Common myeloid progenitor, CD34-positive (primary cell): ENCODE measurements at regions not wholly inside any gene's neighbourhood (a gene's known extent, or its start where the extent isn't known, plus 50 kb on each side); places are given as distances from the start of the nearest gene placed in this dataset.

Experiments
- CTCF ChIA-PET: fragments of 350-600 bp; sonication (Branson Sonifier 250); formaldehyde crosslinking; loops from one replicate; lab custom pipeline; 2021; ENCODE audit warnings: antibody characterized with exemption; lab: Charles Lee
- POLR2A ChIA-PET: fragments of 350-600 bp; sonication (Branson Sonifier 250); formaldehyde crosslinking; loops from one replicate; lab custom pipeline; 2021; ENCODE audit warnings: antibody characterized with exemption; lab: Charles Lee
- DNase-seq, 3 donors: peaks; one replicate each; pipeline versions ENCODE4 v3.0.0 to v3.0.0-alpha.2; 2013
- H3K27ac ChIP-seq, 2 experiments: 1 replicate in 1 of 2; 2 replicates in 1 of 2; pipeline ENCODE4 v1.7.0; 2013; ENCODE audit warnings: inconsistent platforms in 2 of 2, low read length in 2 of 2, mild to moderate bottlenecking in 2 of 2, low read depth in 1 of 2, moderate library complexity in 1 of 2; ENCODE audit not compliant: severe bottlenecking in 2 of 2, insufficient read depth in 1 of 2, poor library complexity in 1 of 2
- H3K27me3 ChIP-seq, 5 experiments: replicated peaks in 2 of 5; 1 replicate in 3 of 5; 2 replicates in 2 of 5; pipeline versions ENCODE4 v1.6.1 to v1.7.0; 2013; ENCODE audit warnings: low read length in 4 of 5, mild to moderate bottlenecking in 2 of 5, moderate library complexity in 2 of 5, inconsistent platforms in 1 of 5; ENCODE audit not compliant: insufficient read depth in 5 of 5, control insufficient read depth in 4 of 5
- H3K36me3 ChIP-seq, 4 experiments: 1 replicate in 2 of 4; 2 replicates in 2 of 4; pipeline versions ENCODE4 v1.6.1 to v1.7.0; 2013; ENCODE audit warnings: low read length in 3 of 4, control low read depth in 1 of 4, mild to moderate bottlenecking in 1 of 4; ENCODE audit not compliant: control insufficient read depth in 4 of 4, insufficient read depth in 4 of 4
- H3K4me1 ChIP-seq, 4 experiments: 1 replicate in 3 of 4; 2 replicates in 1 of 4; pipeline versions ENCODE4 v1.6.1 to v1.7.1; 2013; ENCODE audit warnings: low read length in 3 of 4, mild to moderate bottlenecking in 3 of 4, control low read depth in 1 of 4, inconsistent platforms in 1 of 4, moderate library complexity in 1 of 4; ENCODE audit not compliant: control insufficient read depth in 4 of 4, insufficient read depth in 4 of 4; ENCODE audit errors: control extremely low read depth in 1 of 4
- H3K4me3 ChIP-seq, 7 experiments: 1 replicate in 4 of 7; 2 replicates in 3 of 7; pipeline versions ENCODE4 v1.5.1 to v1.7.0; 2013; ENCODE audit warnings: mild to moderate bottlenecking in 7 of 7, low read length in 6 of 7, moderate library complexity in 6 of 7, inconsistent platforms in 2 of 7, low read depth in 2 of 7, control low read depth in 1 of 7; ENCODE audit not compliant: insufficient read depth in 4 of 7, control insufficient read depth in 1 of 7; ENCODE audit errors: extremely low read depth in 1 of 7
- H3K9me3 ChIP-seq, 5 experiments: 1 replicate in 4 of 5; 2 replicates in 1 of 5; pipeline versions ENCODE4 v1.6.1 to v1.7.1; 2013; ENCODE audit warnings: low read length in 4 of 5, mild to moderate bottlenecking in 2 of 5, inconsistent platforms in 1 of 5, low read depth in 1 of 5, moderate library complexity in 1 of 5; ENCODE audit not compliant: control insufficient read depth in 4 of 5, insufficient read depth in 2 of 5; ENCODE audit errors: control extremely low read depth in 1 of 5
- WGBS: methylation state at CpG from one replicate; pipeline ENCODE4 v1.1.5; 2013; ENCODE audit not compliant: insufficient coverage; 5-methylcytosine and 5-hydroxymethylcytosine counted together

DNA sequence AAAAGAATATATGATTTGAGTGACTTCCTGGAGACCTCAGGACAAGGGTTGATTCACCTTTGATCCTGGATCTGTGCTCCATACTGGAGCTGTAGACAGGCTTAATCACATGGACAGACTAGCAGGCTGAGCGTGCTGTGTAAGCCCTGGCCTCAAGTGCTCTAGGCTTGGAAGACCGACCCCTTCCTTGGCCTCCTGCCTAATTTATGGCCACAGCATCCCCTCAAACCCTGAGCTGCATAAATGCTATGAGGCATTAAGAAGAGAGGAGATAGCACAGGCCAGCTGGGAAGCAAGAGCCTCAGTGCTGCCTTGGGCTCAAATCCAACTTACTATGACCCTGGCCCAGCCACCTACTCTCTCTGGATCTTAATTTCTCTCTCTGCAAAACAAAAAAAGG, 385.1 kb downstream of the BUD13 start:
- ChIA-PET CTCF (no interaction called here), POLR2A (no interaction called here)
- H3K36me3 ChIP-seq, result no peaks in the 10 kb centered on the region
- no peak overlapping the region for H3K27ac ChIP-seq
- DNase-seq, result no peak
- peaks cover 0 to 4% (median 2%) of the 10 kb centered on the region in 5 experiments for H3K27me3 ChIP-seq
- no peak overlapping the region for H3K4me3 ChIP-seq
- H3K9me3 ChIP-seq, result no peaks in the 10 kb centered on the region
- no peaks in the 10 kb centered on the region for H3K4me1 ChIP-seq
- WGBS, result 100% methylated on average over 1 of the region's 2 CpGs

DNA sequence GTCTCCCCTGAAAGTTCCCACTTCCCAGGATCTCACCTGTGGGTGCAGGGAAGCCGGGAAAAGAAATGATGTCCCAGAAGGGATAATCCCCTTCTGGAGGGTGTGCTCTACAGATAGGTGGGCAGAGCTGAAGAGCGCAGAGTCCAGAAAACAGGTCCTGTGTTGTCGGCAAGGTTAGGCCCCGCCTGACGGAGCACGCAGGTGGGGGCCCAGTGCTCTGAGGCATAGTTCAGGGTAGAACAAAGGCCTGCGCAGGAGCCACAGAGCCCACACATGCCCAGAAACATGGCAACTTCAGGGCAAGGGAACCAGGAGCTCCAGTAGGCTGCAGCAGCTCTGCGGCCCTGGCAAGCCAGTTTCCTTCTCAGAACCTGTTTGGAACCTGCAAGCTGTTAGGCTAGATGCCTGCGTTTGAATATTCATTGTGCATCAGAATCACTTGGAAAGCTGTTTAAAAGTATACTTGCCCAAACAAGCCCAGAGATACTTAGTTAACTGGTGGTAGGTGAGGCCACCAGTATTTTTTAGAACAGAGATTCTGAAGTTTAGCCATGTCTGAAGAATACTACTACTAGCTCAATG, 386.6 kb downstream of the BUD13 start:
- WGBS, result 96% methylated on average over 9 of the region's 9 CpGs
- Histone ChIP-seq H3K4me3 (no peak overlapping the region), H3K36me3 (no peaks in the 10 kb centered on the region), H3K4me1 (no peaks in the 10 kb centered on the region), H3K9me3 (no peaks in the 10 kb centered on the region), H3K27me3 (peaks cover 0 to 2% (median 0%) of the 10 kb centered on the region in 5 experiments), H3K27ac (no peak overlapping the region)
- ChIA-PET POLR2A (interaction anchor here (0.7 kb wide), 1 partner anchor 586 kb away, joined by 3 read pairs; no protein-coding TSS in a partner anchor), CTCF (no interaction called here)
- DNase-seq, result no peak

DNA sequence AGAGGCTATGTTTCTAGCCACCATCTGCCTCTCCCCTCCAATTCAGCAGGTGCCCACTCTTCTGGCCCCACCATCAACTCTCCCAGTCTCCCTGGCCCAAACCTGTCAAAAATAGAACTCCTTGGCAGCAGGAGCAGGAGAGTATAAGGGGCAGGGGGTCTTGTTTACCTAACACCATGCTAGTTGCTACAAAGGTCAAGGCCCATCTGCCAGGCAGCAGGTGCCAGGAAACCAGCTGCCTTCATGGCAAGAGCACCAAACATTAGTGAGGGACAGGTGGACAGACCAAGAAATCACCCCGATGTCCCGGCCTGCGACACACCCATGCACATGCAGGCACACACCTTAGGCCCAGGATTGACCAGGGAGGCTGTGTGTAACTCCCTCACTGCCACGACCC, 387.9 kb downstream of the BUD13 start:
- CTCF ChIA-PET, result interaction anchor here (1.3 kb wide), 1 partner anchor 13 kb away, joined by 5 read pairs; no protein-coding TSS in a partner anchor
- Histone ChIP-seq H3K9me3 (no peaks in the 10 kb centered on the region), H3K4me1 (no peaks in the 10 kb centered on the region), H3K36me3 (no peaks in the 10 kb centered on the region), H3K27ac (no peak overlapping the region), H3K4me3 (no peak overlapping the region), H3K27me3 (peaks cover 0 to 2% (median 0%) of the 10 kb centered on the region in 5 experiments)
- DNase-seq, result no peak
- 93% methylated on average over 3 of the region's 4 CpGs for WGBS
- POLR2A ChIA-PET, result no interaction called here

DNA sequence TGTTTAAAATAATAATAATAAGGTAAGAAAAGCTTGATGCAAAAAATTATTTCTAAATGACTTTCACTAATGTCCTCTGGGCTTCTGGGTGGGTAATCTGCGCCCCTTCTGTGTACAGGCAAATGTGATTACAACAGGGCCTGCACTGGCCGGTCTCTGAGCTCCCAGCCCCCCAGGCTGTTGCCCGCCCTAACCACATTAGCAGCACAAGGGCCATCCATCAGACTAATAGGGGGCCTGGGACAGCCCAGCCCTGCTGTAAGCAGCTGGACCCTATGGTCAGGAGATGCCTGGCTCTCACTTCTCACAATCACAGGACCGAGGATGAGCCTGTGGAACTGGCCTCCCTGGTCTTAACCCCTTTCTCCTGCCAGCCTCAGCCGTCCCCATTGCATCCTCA, 388.4 kb downstream of the BUD13 start:
- Histone ChIP-seq H3K4me1 (no peaks in the 10 kb centered on the region), H3K9me3 (no peaks in the 10 kb centered on the region), H3K27me3 (peaks cover 0 to 2% (median 0%) of the 10 kb centered on the region in 5 experiments), H3K27ac (no peak overlapping the region), H3K4me3 (no peak overlapping the region), H3K36me3 (no peaks in the 10 kb centered on the region)
- CTCF ChIA-PET, result interaction anchor here (1.3 kb wide), 1 partner anchor 12 kb away, joined by 5 read pairs; no protein-coding TSS in a partner anchor
- DNase-seq, result no peak
- WGBS, result 81% methylated on average over 3 of the region's 5 CpGs
- POLR2A ChIA-PET, result no interaction called here

GRCh38 chr11:116379185-116379828, 393.5 kb downstream of the BUD13 start:
- Histone ChIP-seq H3K4me1 (no peaks in the 10 kb centered on the region), H3K36me3 (no peaks in the 10 kb centered on the region), H3K9me3 (no peaks in the 10 kb centered on the region), H3K27ac (no peak overlapping the region), H3K27me3 (peaks cover 0 to 2% (median 0%) of the 10 kb centered on the region in 5 experiments), H3K4me3 (no peak overlapping the region)
- WGBS, result 57% methylated on average over 5 of the region's 7 CpGs
- ChIA-PET POLR2A (no interaction called here), CTCF (no interaction called here)
- peak; percentile 8 to 50 (median 44) for DNase-seq

DNA sequence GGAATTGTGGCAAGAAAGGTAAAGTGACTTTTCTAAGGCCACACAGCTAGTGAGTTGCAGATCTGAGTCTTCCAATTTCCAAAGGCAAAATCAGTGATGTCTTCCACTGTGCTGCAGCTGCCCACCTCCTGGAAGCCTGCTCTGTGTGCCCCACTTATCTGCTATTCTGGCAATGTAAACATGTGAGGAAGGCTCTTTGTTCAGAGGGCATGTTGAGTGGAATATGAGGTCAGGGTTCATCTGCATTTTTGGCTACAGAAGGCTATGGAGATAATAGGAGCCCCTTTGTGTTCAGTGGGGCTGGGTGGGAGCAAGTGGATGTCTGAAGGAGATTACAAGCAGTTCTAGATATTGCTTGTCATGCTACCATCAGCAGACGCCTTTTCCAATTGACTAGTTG, 396.2 kb downstream of the BUD13 start:
- Histone ChIP-seq H3K4me1 (no peaks in the 10 kb centered on the region), H3K27ac (no peak overlapping the region), H3K4me3 (no peak overlapping the region), H3K36me3 (no peaks in the 10 kb centered on the region), H3K27me3 (peaks cover 0 to 5% (median 1%) of the 10 kb centered on the region in 5 experiments), H3K9me3 (no peaks in the 10 kb centered on the region)
- ChIA-PET CTCF (no interaction called here), POLR2A (no interaction called here)
- WGBS, result 78% methylated on average over 1 of the region's 1 CpG
- DNase-seq, result no peak

DNA sequence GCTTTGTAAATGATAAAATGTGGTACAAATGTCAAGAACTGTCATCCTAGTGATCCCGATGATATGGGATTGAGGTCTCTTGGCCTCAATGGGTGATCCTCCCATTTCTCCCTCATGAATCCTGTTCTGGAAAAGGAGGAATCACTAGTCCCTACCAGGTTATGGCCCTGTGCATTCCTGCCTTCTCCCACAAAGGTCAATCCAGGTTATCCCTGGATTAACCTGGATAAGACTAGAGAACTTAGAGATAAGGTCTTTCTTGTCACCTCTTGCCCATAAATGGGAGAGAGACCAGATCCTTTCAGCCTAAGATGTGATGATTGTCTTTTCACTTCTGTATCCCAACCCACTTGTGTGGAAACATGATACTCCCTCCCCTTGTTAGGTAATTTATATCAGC, 396.7 kb downstream of the BUD13 start:
- no peak for DNase-seq

More for the DNA sequence above, 396.7 kb downstream of the BUD13 start:
- Histone ChIP-seq H3K27me3 (peaks cover 0 to 10% (median 1%) of the 10 kb centered on the region in 5 experiments), H3K4me3 (no peak overlapping the region), H3K27ac (no peak overlapping the region), H3K4me1 (no peaks in the 10 kb centered on the region), H3K9me3 (no peaks in the 10 kb centered on the region), H3K36me3 (no peaks in the 10 kb centered on the region)
- 100% methylated on average over 1 of the region's 1 CpG for WGBS
- POLR2A ChIA-PET, result no interaction called here
- CTCF ChIA-PET, result no interaction called here
